ENCODE measurements at regions not wholly inside any gene's neighbourhood (a gene's known extent, or its start where the extent isn't known, plus 50 kb on each side); places are given as distances from the start of the nearest gene placed in this dataset.
A peak's percentile ranks its signal among the peaks of the same experiment; 100 is the strongest.

GRCh38 chr6:166697113-166697512, 70.1 kb upstream of the RPS6KA2 start:
- DNase-seq (ENCODE audit: low spot score) = no peak

- no peak for DNase-seq (ENCODE audit: low spot score)
These were observed 66.8 kb upstream of the RPS6KA2 start for GRCh38 chr6:166693880-166694279.

- no peak for DNase-seq (ENCODE audit: low spot score)
These were observed 65.8 kb upstream of the RPS6KA2 start for GRCh38 chr6:166692723-166693302.

- DNase-seq (ENCODE audit: low spot score) = no peak
These were observed 64.7 kb upstream of the RPS6KA2 start for GRCh38 chr6:166691746-166692145.

- DNase-seq (ENCODE audit: low spot score) = peak; percentile 38
These were observed 64.1 kb upstream of the RPS6KA2 start for GRCh38 chr6:166691199-166691598.

GRCh38 chr6:166689687-166690086, 62.6 kb upstream of the RPS6KA2 start:
- no peak for DNase-seq (ENCODE audit: low spot score)

- DNase-seq (ENCODE audit: low spot score) = no peak
These were observed 61.9 kb upstream of the RPS6KA2 start for GRCh38 chr6:166688901-166689300.

- DNase-seq (ENCODE audit: low spot score) = no peak
These were observed 60.8 kb upstream of the RPS6KA2 start for GRCh38 chr6:166687879-166688205.

- no peak for DNase-seq (ENCODE audit: low spot score)
These were observed 60.2 kb upstream of the RPS6KA2 start for GRCh38 chr6:166687070-166687878.

- no peak for DNase-seq (ENCODE audit: low spot score)
These were observed 59.3 kb upstream of the RPS6KA2 start for GRCh38 chr6:166686317-166686716.

- no peak for DNase-seq (ENCODE audit: low spot score)
These were observed 57.8 kb upstream of the RPS6KA2 start for GRCh38 chr6:166684866-166685265.

- no peak for DNase-seq (ENCODE audit: low spot score)
These were observed 57.1 kb upstream of the RPS6KA2 start for GRCh38 chr6:166684170-166684569.

- no peak for DNase-seq (ENCODE audit: low spot score)
These were observed 56.4 kb upstream of the RPS6KA2 start for GRCh38 chr6:166683477-166683876.

- no peak for DNase-seq (ENCODE audit: low spot score)
These were observed 52.5 kb upstream of the RPS6KA2 start for GRCh38 chr6:166679566-166679965.

- DNase-seq (ENCODE audit: low spot score) = peak; percentile 86
These were observed 51.4 kb upstream of the RPS6KA2 start for GRCh38 chr6:166678426-166678825.

- DNase-seq (ENCODE audit: low spot score) = no peak
These were observed 50.9 kb upstream of the RPS6KA2 start for GRCh38 chr6:166677941-166678340.

Measured in HT-29 (cell line).